NAMALWA (cell line): ENCODE measurements at regions not wholly inside any gene's neighbourhood (a gene's known extent, or its start where the extent isn't known, plus 50 kb on each side); places are given as distances from the start of the nearest gene placed in this dataset.

ENCODE experiments used
- DNase-seq: peaks from one replicate; pipeline ENCODE4 v3.0.0-alpha.2; 2015; ENCODE audit warnings: low spot score

- DNase-seq: no peak
These were observed 196.9 kb upstream of the CNTNAP2 start for GRCh38 chr7:145919712-145920111.

- no peak for DNase-seq
These were observed 199.8 kb upstream of the CNTNAP2 start for GRCh38 chr7:145916776-145917175.

- no peak for DNase-seq
These were observed 200.9 kb upstream of the CNTNAP2 start for GRCh38 chr7:145915679-145916078.

- DNase-seq: peak; percentile 89
These were observed 206.5 kb upstream of the CNTNAP2 start for GRCh38 chr7:145909991-145910513.

GRCh38 chr7:145903658-145904057 lies 212.9 kb upstream of the CNTNAP2 start:
- DNase-seq: no peak

GRCh38 chr7:145902123-145902522 lies 214.5 kb upstream of the CNTNAP2 start:
- no peak for DNase-seq

GRCh38 chr7:145899938-145900337 lies 216.7 kb upstream of the CNTNAP2 start:
- DNase-seq: no peak

GRCh38 chr7:145893925-145894535 lies 222.6 kb upstream of the CNTNAP2 start:
- DNase-seq: peak; percentile 13

- peak; percentile 30 for DNase-seq
These were observed 231.7 kb upstream of the CNTNAP2 start for GRCh38 chr7:145884716-145885514.

GRCh38 chr7:145876376-145876775 lies 240.2 kb upstream of the CNTNAP2 start:
- DNase-seq: no peak

GRCh38 chr7:145875267-145875666 lies 241.3 kb upstream of the CNTNAP2 start:
- DNase-seq: no peak

- no peak for DNase-seq
These were observed 247.7 kb upstream of the CNTNAP2 start for GRCh38 chr7:145868935-145869334.

- no peak for DNase-seq
These were observed 254.4 kb upstream of the CNTNAP2 start for GRCh38 chr7:145862212-145862611.

- no peak for DNase-seq
These were observed 255.8 kb upstream of the CNTNAP2 start for GRCh38 chr7:145860809-145861208.

- DNase-seq: no peak
These were observed 266.0 kb upstream of the CNTNAP2 start for GRCh38 chr7:145850636-145851035.

GRCh38 chr7:145848691-145849090 lies 267.9 kb upstream of the CNTNAP2 start:
- peak; percentile 76 for DNase-seq

GRCh38 chr7:145845345-145845744 lies 271.3 kb upstream of the CNTNAP2 start:
- peak; percentile 70 for DNase-seq

GRCh38 chr7:145839814-145840213 lies 276.8 kb upstream of the CNTNAP2 start:
- DNase-seq: no peak

GRCh38 chr7:145831616-145832206 lies 284.9 kb upstream of the CNTNAP2 start:
- no peak for DNase-seq

- DNase-seq: peak; percentile 31
These were observed 298.9 kb upstream of the CNTNAP2 start for GRCh38 chr7:145817687-145818086.

GRCh38 chr7:145812218-145812617 lies 304.4 kb upstream of the CNTNAP2 start:
- peak; percentile 50 for DNase-seq

- peak; percentile 31 for DNase-seq
These were observed 311.1 kb upstream of the CNTNAP2 start for GRCh38 chr7:145805496-145805895.

- DNase-seq: no peak
These were observed 319.1 kb upstream of the CNTNAP2 start for GRCh38 chr7:145797507-145797906.
